HEK293 (cell line): ENCODE measurements at regions not wholly inside any gene's neighbourhood (a gene's known extent, or its start where the extent isn't known, plus 50 kb on each side); places are given as distances from the start of the nearest gene placed in this dataset.

Experiments
- REST ChIP-seq: fragments of 450-650 bp; formaldehyde crosslinking; IDR thresholded peaks from 2 replicates; pipeline ENCODE4 v1.5.1; 2016; ENCODE audit warnings: missing biosample characterization, missing genetic modification characterization
- SALL2 ChIP-seq: fragments of 450-650 bp; formaldehyde crosslinking; IDR thresholded peaks from 2 replicates; pipeline ENCODE4 v1.5.0; 2017; ENCODE audit warnings: missing biosample characterization, mild to moderate bottlenecking, missing genetic modification characterization, borderline replicate concordance
- ZNF521 ChIP-seq: fragments of 450-650 bp; formaldehyde crosslinking; IDR thresholded peaks from 2 replicates; pipeline ENCODE4 v1.5.1; 2017; ENCODE audit warnings: missing biosample characterization, mild to moderate bottlenecking, missing genetic modification characterization
- TF ChIP-seq, protein P1 (sequence below): fragments of 450-650 bp; formaldehyde crosslinking; IDR thresholded peaks from 2 replicates; pipeline ENCODE4 v1.5.1; 2016; ENCODE audit warnings: missing biosample characterization, missing genetic modification characterization
- TF ChIP-seq, protein P2 (sequence below): fragments of 450-650 bp; formaldehyde crosslinking; IDR thresholded peaks from 2 replicates; pipeline ENCODE4 v1.5.1; 2016; ENCODE audit warnings: missing biosample characterization, missing genetic modification characterization, borderline replicate concordance

DNA sequence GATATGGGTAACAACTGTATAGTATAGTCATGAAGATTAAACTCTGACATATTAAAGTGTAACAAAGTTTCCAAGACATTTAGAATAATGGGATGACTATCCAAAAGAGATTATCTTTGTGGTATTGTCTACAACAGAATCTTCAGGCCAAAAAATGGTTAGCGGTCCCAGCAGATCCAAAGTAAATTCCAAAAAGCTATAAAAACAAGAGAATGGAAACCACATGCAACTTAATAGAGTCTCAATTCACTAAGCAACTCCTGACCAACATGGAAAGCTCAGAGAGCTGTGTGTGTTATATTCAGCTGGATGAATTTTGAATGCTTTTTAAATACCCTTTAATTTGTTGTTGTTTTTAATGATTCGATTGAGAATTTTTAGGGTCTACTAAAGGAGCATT is 688.2 kb downstream of the CETN3 start:
- TF ChIP-seq, protein P1, sequence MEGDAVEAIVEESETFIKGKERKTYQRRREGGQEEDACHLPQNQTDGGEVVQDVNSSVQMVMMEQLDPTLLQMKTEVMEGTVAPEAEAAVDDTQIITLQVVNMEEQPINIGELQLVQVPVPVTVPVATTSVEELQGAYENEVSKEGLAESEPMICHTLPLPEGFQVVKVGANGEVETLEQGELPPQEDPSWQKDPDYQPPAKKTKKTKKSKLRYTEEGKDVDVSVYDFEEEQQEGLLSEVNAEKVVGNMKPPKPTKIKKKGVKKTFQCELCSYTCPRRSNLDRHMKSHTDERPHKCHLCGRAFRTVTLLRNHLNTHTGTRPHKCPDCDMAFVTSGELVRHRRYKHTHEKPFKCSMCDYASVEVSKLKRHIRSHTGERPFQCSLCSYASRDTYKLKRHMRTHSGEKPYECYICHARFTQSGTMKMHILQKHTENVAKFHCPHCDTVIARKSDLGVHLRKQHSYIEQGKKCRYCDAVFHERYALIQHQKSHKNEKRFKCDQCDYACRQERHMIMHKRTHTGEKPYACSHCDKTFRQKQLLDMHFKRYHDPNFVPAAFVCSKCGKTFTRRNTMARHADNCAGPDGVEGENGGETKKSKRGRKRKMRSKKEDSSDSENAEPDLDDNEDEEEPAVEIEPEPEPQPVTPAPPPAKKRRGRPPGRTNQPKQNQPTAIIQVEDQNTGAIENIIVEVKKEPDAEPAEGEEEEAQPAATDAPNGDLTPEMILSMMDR (tag by site-specific recombination): no peak
- TF ChIP-seq ZNF521 (tag by site-specific recombination) (no peak), REST (tag by site-specific recombination) (no peak), SALL2 (tag by site-specific recombination) (no peak)
- TF ChIP-seq, protein P2, sequence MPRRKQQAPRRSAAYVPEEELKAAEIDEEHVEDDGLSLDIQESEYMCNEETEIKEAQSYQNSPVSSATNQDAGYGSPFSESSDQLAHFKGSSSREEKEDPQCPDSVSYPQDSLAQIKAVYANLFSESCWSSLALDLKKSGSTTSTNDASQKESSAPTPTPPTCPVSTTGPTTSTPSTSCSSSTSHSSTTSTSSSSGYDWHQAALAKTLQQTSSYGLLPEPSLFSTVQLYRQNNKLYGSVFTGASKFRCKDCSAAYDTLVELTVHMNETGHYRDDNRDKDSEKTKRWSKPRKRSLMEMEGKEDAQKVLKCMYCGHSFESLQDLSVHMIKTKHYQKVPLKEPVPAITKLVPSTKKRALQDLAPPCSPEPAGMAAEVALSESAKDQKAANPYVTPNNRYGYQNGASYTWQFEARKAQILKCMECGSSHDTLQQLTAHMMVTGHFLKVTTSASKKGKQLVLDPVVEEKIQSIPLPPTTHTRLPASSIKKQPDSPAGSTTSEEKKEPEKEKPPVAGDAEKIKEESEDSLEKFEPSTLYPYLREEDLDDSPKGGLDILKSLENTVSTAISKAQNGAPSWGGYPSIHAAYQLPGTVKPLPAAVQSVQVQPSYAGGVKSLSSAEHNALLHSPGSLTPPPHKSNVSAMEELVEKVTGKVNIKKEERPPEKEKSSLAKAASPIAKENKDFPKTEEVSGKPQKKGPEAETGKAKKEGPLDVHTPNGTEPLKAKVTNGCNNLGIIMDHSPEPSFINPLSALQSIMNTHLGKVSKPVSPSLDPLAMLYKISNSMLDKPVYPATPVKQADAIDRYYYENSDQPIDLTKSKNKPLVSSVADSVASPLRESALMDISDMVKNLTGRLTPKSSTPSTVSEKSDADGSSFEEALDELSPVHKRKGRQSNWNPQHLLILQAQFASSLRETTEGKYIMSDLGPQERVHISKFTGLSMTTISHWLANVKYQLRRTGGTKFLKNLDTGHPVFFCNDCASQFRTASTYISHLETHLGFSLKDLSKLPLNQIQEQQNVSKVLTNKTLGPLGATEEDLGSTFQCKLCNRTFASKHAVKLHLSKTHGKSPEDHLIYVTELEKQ (tag by site-specific recombination): no peak
